Activated CD4-positive, alpha-beta T cell treated with anti-CD3 and anti-CD28 coated beads, Interleukin-10, Interleukin-2, amounts not matched to agents 100 ng/mL and 50 ng/mL, durations not matched to agents 16 hours and 8 hours (primary cell): ENCODE measurements at regions not wholly inside any gene's neighbourhood (a gene's known extent, or its start where the extent isn't known, plus 50 kb on each side); places are given as distances from the start of the nearest gene placed in this dataset.
"Not testable (repeated sequence)": the region's sequence is repeated elsewhere in the genome, so short reads cannot be mapped to it uniquely, and the experiment has no call there.

Source experiments
- DNase-seq: peaks from one replicate; pipeline ENCODE4 v3.0.0-alpha.2; 2020

- DNase-seq = no peak
Observed at GRCh38 chr5:173413471-173413982, 85.3 kb upstream of the STC2 start.

- DNase-seq = no peak
Observed at GRCh38 chr5:173412566-173412965, 84.4 kb upstream of the STC2 start.

- DNase-seq = no peak
Observed at GRCh38 chr5:173411791-173412555, 83.8 kb upstream of the STC2 start.

DNA sequence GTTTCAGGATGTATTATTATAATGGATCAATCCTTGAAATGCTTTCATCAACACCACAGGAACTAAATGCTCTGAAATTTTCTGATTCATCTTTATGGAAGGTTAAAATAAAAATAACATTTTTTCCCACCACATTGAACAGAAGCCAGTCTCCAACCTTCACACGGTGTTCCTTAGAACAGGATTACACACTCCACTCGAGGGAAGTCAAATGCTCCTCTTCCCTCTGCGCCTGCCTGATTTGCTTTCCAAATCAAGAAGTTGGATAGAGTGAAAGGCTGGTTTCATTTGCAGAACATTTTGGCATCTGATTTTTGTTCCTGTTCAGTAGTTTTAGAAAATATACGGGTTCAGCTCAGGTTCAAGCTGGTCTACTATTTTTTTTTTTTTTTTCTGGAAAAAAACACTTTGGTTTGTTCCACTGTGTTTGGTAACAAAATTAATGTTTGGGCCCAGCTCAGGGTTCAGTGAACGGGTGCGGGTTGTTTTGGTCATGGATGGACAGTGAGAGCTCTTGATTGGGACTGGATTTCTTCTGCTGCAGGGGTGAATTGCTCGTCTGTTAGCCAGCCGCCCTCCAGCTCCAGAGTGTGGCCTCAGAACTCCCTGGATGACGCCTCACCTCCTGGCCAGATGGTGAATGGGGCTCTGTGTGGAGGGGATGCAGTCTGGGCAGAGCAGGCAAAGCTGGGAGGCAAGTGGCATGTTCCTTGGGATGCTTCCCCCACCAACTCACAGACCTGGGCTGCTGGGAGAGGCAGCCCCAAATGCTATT, 82.4 kb upstream of the STC2 start:
- DNase-seq = no peak

- no peak for DNase-seq
Observed at GRCh38 chr5:173408946-173409345, 80.7 kb upstream of the STC2 start.

- DNase-seq = no peak
Observed at GRCh38 chr5:173399851-173400250, 71.6 kb upstream of the STC2 start.

GRCh38 chr5:173397516-173397915, 69.3 kb upstream of the STC2 start:
- no peak for DNase-seq

DNA sequence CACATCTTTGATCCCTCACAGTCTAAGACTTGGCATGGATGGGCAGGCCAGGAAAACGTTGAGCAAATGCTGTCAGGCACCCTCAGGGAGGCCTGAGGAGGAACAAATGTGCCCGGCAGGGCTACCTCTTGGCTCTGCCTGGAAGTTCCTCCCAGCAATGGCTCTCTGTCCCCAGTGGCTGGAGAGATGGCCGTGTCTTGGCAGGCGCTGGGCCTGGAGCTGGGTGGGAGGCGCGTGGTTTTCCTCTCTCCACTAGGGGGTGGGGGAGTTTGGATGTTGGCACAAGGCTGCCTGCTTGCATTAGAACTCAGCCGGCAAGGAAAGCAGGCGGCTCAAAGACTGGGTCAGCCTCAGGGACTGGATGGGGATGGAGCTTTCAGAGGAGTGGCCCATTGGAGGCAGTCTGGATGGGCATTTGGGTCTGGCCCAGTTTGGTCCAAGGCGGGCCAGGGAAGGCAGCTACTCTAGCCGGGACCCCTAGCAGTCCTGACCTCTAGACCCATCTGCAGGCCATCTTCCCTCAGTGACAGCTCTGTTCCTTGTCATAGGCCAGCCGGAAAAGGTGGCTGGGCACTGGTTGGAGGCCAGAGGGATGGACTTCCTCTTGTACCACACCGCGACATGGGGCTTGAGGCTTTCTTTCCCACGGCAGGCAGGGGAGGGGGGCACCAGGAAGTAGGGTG, 68.2 kb upstream of the STC2 start:
- DNase-seq = no peak

- DNase-seq = no peak
Observed at GRCh38 chr5:173395933-173396308, 67.7 kb upstream of the STC2 start.

DNA sequence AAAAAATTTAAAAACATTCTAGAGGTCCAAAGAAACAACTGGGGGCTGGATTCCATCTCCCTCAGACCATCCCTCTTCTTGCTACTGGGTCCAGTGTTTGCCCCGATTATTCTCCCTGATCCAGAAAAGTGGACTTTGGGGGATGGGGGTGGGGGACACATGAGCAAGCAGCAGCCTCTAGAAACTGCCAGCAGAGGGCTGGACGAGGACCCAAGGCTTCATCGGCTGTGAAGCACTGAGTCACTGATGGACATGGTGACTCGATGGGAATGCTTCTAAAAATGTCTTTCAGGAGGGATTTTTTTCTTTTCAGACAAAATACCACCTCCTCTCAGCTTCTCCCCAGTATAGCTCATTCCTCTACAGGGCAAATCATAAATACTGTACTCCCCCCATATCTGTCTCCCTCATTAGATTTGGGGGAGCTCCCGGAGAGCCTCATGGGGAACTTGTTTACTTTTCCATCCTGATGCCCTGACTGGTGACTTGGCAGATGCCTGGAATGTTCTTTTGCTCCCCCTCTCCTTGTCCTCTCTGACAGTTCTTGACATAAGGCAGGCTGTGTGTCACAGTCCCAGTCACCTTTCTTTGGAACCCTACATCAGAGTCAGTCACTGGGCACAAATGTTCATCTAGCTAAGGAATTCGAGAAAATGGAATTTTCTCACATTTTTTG, 67.2 kb upstream of the STC2 start:
- no peak for DNase-seq

DNA sequence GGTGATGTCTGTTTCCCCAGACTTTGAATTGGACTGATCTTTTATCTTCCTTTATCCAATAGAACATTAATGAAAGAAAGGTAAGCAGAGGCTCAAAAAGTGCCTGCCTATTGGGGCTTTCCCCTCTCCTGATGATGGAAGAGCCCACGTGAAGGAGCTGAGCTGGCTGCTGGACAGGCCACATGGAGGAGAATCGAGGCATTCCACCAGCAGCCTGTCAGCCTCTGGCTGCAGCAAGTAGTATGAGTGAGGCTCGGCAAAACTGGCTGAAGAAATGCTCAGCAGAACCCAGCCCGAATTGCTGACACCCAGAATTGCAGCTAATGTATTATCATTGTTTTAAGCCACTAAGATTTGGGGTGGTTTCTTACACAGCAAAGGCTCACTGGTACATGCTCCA, 66.5 kb upstream of the STC2 start:
- no peak for DNase-seq

GRCh38 chr5:173392172-173392571, 64.0 kb upstream of the STC2 start:
- DNase-seq = no peak

GRCh38 chr5:173391031-173391430, 62.8 kb upstream of the STC2 start:
- DNase-seq = no peak

- not testable (repeated sequence) for DNase-seq
Observed at GRCh38 chr5:173387293-173387692, 59.1 kb upstream of the STC2 start.

DNA sequence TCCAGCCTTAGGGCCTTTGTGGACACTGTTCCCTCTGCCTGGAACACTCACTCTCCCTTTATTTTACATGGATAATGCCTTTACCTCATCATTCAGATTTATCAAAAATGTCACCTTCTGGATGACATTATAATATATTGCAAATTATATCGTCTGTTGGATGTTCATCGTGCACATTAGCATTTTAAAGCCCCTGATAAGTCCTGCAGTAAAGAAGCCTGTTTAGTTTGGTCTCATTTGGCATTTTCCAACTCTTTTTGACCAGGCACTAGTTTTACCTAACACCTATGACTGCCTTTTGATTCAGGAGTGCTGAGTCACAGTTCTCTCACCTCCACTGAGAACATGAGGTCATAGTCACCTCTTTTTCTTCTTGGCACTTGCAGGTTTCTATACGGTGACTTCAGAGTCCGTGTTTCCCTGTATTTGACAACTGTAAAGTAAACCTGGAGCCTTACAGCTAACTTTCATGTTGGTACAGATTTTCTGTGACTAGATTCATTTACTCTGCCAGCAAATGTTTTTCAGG, 57.7 kb upstream of the STC2 start:
- DNase-seq = no peak

DNA sequence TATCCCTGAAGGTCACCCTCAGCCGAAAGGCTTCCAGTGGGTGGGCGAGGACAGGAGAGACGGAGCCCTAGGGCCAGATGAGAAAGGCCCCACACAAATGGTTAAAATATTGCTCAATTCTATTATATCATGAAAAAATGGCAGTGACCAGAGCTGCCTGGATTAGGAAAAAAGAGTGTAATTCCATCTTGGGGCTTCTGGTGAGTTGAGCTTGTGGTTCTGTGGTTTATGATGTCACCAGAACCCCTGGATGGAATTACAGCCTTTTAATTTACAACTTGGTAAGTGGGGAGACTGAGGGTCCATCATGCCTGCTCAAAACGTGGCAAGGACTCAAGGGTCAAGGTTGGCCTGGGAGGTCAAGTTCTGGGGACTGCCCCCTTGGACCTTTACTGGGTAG, 55.5 kb upstream of the STC2 start:
- no peak for DNase-seq

DNA sequence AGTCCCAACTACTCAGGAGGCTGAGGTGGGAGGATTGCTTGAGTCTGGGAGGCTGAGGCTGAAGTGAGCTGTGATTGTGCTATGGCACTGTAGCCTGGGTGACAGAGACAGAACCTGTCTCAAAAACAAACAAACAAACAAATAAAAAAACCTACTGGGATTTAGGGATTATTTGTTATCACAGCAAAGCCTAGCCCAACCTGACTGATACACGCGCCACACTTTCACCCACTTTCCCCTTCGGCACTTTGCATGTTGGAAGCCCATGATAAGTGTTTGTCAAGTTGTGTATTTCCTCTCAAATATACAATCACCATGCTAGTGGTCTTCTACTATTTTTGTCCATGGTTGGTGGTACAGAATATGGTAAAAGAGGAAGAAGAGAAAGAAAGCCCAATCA, 50.5 kb upstream of the STC2 start:
- DNase-seq = no peak
